ENCODE measurements at regions not wholly inside any gene's neighbourhood (a gene's known extent, or its start where the extent isn't known, plus 50 kb on each side); places are given as distances from the start of the nearest gene placed in this dataset.

DNA sequence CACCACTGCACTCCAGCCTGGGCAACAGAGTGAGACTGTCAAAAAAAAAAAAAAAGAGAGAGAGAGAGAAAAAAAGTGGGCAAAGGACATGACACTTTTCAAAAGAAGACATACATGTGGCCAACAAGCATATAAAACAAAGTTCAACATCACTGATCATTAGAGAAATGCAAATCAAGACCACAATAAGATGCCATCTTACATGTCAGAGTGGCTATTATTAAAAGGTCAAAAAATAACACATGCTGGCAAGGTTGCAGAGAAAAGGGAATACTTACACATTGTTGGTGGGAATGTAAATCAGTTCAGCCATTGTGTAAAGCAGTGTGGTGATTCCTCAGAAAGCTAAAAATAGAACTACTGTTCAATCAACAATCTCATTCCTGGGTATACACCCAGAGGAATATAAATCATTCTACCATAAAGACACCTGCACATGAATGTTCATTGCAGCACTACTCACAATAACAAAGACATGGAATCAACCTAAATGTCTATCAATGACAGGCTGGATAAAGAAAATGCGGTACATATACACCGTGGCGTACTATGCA, 94.9 kb upstream of the TRIM2 start:
- DNase-seq: no peak

DNA sequence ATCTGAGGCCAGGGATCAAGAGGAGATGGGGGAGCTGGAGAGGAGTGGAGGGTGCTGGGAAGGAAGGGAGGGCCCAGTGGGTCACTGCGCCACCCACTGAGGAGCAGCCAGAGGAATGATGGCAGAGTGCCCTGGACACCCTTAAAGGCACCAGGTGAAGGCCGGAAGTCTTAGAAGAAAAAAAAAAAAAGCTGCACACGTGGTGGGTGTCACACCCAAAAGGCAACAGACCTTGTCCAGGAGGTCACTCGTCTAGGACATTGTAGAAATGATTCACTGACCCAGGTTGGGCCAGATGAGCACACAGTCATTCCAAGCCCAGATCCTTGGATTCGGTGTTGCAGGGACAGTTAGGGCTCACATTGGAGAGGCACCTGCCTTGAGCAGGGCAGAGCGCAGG, 93.5 kb upstream of the TRIM2 start:
- DNase-seq: no peak

DNA sequence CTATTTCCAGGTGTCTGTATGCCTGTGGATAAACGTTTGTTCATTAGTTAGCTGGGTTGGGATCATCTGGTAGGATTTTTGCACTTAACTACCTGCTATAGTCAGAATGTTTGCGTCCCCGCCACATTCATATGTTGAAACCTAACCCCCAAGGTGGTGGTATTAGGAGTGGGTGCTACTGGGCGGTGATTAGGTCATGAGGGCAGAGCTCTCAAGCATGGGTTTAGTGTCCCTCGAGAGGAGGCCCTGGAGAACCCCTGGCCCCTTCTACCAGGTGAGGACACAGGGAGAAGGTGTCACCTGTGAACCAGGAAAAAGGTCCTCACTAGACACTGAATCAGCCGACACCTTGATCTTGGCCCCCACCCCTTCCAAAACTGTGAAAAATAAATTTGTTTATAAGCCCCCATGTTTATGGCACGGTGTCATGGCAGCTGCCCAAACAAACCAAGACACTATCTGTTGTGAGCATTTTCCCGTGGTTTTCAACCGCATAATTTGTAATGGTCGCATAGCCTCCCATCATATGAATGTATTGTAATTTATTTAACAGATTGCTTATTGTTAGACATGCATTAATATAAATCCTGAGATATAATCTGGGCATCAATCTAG, 92.7 kb upstream of the TRIM2 start:
- DNase-seq: no peak

GRCh38 chr4:153112041-153112441, 92.2 kb upstream of the TRIM2 start:
- DNase-seq: no peak

GRCh38 chr4:153113061-153113837, 91.0 kb upstream of the TRIM2 start:
- no peak for DNase-seq

DNA sequence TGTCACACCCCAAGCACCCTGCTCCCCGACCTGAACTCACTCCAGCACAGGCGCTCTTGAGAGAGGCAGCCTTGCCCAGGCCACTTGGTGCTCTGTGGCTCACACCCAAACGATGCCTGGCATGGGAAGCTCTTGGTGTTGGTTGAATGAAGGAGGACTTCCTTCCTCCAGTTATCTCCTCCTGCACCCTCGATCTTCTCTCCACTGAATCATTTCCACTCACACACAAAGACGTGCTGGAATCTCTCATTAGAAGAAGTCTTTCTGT, 90.5 kb upstream of the TRIM2 start:
- DNase-seq: no peak

DNA sequence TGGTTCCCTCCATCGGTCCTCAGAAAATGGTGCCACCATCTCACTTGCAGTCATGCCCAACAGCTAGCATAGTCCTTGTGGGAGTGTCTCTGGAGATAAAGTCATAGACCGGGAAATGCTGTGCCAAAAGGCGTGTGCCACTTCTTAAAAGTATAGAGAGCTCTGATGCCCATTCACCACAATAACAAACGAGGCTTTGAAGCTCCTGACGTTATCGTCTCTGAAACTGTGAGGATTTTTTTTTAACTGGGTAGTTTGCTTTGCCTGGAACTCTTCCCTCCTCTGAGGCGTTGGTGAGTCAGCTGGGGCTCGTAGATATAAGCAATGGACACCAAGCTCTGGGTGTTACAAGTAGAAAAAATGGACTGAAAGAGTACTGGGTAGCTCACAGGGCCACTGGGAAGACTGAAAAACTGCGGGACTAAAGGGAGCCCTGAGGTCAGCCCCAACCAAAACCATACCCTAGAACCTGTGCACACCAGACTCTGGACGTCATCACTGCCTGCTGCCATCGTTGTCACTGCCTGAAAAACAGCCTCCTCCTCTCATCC, 89.4 kb upstream of the TRIM2 start:
- DNase-seq: no peak

- no peak for DNase-seq
Measured at GRCh38 chr4:153115322-153116290, 88.6 kb upstream of the TRIM2 start.

- no peak for DNase-seq
Measured at GRCh38 chr4:153116291-153116680, 88.0 kb upstream of the TRIM2 start.

DNA sequence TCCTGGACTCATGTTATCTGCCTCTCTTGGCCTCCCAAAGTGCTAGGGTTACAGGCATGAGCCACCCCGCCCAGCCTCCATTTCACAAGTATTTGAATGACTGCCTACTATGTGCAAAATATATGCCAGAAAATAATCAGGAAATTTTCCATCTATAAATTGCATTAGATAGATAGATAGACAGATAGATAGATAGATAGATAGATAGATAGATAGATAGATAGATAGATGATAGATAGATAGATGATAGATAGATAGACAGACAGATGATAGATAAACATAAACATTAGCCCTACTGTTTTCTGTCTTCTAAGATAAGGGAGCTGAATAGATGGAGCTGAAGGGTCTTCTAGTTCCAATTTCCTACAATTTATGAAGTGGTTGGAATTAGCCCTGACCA, 87.4 kb upstream of the TRIM2 start:
- no peak for DNase-seq

DNA sequence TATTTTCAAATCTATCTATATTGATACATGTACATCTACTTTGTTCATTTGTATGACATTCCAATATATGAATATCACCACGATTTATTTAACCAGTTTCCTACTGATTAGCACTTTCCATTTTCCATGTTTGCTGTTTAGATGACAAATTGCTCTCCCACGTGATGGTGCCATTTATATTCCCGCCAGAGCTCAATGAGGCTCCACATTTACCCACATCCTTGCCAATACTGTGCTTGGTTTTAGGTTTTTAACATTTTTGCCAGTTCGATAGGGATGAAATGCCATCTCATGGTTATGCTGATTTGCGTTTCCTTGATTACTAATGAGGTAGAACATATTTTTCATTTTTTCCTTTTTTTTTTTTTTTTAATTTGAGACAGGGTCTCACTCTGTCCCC, 86.7 kb upstream of the TRIM2 start:
- DNase-seq: no peak

- no peak for DNase-seq
Measured at GRCh38 chr4:153119626-153120025, 84.6 kb upstream of the TRIM2 start.

GRCh38 chr4:153120235-153120634, 84.0 kb upstream of the TRIM2 start:
- no peak for DNase-seq

DNA sequence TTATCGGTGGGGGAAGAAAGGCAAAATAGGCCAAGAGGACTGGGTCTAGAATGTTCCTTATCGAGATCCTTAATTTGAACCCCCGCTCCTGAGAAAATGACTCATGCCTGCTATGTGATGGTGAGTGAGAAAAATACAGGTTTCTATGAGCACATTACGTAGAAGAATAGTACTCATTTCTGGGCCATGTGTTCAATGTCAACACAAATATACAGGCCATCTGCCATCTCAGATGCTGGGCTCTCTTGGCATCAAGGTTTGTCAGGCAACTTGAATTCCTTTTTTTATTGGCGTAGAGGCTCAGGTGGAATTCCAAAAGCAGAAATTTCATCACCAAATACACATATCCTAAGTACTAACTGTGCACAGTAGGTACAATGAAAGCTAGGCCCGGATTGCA, 81.4 kb upstream of the TRIM2 start:
- no peak for DNase-seq

- DNase-seq: no peak
Measured at GRCh38 chr4:153126137-153126536, 78.1 kb upstream of the TRIM2 start.

GRCh38 chr4:153127760-153128494, 76.3 kb upstream of the TRIM2 start:
- DNase-seq: peak; percentile 89

DNA sequence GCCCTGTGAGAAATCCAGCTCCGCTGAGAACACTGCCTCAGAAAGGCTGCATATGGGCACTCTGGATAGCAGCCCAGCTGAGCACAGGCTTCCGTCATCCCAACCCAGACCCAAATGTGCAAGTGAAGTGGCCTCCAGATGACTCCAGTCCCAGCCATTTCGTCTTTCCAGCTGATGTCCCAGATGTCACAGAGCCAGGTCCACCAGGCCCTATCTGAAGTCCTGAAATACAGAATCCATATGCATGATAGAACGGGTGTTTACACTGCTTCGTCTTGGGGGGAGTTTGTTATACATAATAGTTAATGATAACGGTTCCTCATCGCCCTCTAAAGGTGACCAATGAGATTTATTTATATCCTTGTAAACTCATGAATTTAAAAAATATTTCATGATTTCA, 72.6 kb upstream of the TRIM2 start:
- no peak for DNase-seq

DNA sequence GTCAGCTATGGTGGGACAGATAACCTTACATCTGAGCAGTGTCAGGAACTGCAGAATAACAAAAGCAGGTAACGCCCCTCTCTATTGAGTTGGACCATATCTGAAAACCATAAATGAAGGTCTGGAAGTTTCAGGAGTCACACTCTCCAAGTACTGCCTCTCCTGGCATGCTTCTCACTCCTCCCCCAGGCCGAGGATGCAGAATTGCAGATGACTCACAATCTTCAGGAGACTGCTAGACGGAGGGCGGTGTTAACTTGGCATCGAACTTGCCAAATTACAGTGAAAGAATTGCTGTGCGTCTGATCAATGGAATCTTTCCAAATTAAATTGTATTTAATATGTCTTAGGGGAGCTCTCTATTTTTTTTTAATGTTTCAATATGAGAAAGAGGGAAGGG, 67.1 kb upstream of the TRIM2 start:
- DNase-seq: peak; percentile 69

DNA sequence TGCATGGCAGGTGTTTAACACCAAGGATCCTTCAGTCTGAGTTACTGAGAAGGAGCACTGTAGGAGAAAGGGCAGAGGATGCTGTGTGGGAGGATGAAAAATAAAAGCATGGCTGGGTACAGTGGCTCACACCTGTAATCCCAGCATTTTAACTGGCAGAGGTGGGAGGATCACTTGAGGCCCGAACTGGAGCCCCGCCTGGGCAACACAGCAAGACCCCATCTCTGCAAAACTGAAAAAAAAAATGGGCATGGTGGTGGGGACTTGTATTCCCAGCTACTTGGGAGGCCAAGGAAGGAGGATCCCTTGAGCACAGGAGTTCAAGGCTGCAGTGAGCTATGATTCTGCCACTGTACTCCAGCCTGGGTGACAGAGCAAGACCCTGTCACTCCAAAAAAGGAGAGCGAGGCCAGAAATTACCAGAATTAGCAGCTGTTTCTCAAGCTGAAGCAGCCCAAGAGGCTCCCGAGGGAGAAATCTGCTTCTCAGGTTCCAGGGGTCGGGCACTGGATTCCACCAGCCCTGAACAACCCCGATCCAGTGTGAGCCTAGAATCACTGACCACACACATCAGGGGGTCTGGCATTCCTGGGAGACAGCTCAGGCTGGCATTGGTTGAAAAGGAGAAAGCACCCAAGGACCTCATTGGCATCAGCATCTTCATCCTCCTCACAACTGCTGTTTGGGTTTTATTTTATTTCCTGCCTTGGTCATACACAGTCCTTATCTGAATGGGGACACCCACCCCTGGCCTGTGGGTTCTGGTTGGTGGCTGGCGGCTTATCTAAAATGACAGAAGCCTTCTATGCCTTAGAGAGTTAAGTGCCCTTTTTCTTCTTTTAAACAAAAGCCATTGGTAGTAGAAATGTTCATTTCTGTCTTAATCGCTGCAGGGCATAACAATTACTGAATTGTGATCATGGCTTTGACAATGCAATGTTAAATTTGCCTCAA, 66.3 kb upstream of the TRIM2 start:
- no peak for DNase-seq

GRCh38 chr4:153138736-153139135, 65.5 kb upstream of the TRIM2 start:
- DNase-seq: no peak

DNA sequence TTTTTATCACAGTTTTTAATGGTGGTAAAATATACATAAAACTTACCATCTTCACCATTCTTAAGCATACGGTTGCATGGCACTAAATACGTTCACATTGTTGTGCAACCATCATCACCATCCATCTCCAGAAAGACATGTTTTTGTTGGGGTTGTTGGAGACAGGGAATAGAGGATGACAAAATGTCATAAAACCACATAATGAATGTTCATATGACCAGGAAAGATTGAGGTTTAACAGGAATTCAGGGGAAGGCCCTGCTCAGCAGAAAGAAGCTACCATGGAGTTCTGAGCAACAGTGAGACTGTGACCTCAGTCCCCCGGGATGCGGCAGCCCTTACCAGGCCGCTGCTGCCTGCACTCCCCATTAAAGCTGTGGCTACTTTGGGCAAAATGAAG, 63.9 kb upstream of the TRIM2 start:
- DNase-seq: no peak
